NCI-H146 (cell line): ENCODE measurements at regions not wholly inside any gene's neighbourhood (a gene's known extent, or its start where the extent isn't known, plus 50 kb on each side); places are given as distances from the start of the nearest gene placed in this dataset.
A peak's percentile ranks its signal among the peaks of the same experiment; 100 is the strongest.

Source experiments
- DNase-seq: peaks from one replicate; lab custom pipeline; 2025; lab: John Stamatoyannopoulos, UW

DNA sequence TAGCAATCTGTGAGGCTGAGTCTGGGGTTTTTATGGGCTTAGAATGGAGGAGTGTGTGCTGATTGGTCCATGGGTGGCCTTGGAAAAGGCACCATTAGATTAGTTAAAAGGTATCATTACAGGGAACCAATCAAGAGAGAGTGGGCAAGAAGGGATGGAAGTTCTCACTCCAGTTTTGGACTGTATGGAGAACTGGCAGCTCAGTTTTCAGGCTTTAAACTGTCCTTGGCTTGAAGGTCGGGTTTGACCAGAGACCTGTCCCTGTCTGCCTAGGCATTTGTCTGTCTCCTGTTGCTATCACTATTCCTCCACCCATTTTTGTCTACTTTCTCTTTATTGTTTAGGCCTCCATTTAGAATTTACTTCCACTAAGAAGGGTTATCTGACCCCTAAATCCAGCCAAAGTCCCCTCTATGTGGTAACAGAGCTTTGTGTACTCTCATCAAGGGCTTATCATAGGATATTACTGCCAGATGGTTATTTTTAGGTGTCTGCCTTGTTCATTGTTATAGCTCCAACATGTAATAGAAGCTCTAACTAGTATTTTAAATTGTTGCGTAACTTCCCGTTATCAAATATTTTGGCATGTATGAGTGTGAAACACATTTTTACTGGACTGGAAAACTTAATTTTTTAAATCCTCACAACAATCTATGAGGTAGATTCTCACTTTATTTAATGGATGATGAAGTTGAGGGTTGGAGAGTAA is 133.3 kb upstream of the SLC10A2 start:
- DNase-seq: no peak

DNA sequence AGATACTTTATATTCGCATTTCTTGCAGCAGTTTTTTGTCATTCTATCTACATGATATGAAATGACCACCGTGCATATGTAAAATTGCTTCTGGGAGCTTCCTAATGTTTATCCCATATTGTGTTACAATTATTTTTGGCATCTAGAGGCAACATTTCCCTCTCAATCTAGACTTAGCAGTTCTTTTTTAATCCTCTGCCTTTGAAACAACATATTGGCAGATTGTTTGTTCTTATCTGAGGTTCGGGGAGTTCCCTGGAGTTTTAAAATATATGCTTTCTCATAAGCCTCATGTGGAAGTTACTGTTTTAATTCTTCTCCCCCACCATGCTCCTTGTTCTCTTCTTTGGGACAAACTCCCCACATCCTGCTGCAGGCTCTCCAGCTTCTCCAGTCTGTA is 130.1 kb upstream of the SLC10A2 start:
- DNase-seq: no peak

DNA sequence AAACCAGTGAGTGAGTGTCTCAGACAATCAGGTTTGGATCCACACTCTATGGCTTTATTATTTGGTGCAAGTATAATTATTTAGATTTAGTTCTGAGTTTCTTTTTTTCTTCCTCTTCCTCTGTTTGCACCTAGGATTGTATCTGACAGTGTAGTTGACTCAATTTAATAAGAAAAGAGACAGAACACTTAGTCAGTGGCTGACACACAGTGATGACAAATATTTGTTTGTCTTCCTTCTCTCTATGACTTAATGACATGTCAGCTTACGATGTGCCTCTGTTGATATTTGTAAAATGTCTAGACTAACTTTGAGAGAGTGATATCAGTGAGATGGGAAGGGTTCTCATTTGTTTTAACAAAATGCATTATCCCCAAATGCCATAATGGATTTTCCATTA is 129.5 kb upstream of the SLC10A2 start:
- DNase-seq: no peak

DNA sequence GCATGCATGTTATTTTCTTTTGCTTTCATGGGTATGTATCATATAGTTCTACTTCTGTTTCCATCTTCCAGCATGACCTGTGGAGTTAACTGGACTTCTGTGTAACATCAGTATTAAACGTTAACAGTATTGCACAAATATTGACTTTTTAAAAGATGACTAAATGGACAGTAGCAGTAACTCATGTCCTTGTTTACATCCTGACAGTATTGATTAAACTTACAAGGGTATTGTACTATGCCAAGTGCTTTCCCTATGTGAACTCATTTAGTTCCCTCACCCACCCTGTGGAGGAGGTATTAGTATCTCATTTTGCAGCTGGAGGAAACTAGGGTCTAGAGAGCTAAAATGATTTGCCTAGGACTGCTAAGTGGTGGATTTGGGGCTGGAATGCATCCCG is 128.7 kb upstream of the SLC10A2 start:
- DNase-seq: peak; percentile 25

DNA sequence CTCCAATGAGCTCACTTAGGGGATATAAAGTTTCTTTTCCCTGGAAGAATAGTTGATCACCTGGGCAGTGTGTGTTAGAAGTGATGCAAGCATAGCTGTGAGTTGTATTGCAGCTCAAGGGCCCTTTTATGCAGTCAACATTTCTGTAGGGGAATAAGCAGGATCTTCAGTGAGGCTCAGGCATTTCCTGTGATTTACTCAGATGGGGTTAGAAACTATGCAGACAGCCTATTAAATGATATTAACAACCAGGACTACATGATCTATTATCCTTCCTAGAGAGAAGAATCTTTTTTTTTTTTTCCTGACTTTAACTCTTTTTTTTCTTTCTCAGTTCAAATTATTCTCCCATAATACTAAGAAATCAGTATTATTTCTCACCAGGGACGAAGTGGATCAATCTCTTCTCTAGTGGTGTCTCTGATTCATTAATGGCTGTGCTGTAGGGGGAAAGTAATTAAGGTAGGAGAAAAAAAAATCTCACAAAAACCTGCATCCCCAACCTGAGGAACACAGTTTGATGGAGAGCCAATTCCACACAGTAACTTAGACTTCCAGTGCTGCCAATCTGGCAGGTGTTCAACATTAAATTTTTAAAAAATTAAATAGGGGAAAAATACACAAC is 126.4 kb upstream of the SLC10A2 start:
- DNase-seq: no peak

DNA sequence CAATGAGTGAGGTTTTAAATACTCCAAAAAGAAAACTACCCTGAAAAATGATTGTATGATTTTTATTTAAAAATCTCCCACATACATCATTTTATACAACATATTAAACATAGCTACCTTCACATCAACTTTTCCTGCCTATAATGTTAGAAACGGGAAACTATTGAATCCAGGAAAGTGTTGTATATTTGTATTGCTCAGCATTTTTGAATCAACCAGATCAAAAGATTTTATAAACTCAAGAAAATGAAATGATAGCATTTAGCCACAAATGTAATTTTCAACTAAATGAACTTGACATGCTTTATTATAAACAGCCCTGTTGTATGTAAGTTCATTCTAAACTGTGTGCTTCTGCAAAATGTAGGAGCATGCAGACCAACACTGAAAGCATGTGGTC is 124.6 kb upstream of the SLC10A2 start:
- DNase-seq: no peak

DNA sequence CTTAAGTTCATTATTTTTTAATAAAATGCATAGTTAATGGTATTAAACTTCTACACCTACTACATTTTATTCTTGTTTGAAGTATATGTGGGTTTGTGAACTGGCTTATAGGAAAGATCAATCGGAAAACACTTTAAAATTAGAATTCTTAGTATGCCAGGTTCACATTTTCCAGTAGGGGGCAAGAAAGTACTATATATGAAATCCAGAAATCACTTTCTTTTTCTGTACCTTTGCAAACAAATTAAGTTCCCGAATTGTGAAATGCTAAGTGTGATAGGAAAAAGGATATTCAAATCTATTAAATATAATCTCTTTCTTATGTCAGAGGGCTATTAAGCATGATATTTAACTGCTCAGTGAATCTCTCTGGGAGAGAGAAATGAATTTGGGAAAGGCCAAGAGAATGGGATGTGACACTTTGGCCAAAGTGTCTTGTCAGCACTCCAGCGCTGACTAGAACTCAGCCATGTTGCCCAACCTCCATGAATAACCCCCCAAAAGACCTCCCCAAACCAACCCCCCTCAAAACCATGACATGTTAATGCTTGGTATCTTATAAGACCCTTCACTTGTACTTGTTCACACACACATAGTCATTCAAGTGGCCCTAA is 122.6 kb upstream of the SLC10A2 start:
- peak; percentile 64 for DNase-seq

DNA sequence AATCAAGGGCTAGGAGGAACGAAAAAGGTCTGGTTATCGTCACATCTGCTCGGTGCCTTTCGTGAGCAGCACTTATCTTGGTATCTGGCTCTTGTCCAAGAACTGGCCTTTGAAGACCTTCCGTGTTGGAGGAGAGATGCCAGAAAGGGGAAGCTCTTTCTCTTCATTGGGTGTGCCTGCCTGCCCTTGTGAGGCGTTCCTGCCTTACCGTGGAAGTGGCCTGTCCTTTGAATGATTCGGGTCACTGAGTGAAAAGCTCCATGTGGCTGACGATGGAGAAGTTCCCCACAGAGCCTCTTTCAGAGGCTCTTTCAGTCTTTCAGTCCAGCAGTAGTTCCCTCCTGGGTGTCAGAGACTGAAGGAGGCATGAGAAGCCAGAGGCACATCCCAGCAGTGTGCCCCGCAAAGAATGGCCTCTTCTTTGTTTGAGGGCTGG is 121.5 kb upstream of the SLC10A2 start:
- no peak for DNase-seq

DNA sequence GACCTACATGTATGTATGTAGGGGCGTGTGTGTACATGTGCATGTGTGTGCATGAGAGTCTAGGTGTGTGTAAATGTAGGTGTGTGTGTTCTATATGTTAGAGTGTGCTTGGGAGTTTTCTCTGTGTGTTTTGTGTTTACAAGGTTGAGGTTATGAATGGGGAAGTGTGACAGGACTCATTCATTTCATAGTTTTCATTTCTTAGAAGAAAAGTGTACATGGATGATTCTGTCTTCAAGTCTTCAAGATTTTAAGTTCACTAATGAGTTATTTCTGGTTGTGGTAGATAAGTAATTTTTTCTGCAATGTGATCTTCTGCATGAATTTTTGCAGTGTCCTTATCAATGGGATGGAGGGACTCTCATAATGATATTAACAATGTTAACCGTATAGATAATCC is 118.2 kb upstream of the SLC10A2 start:
- no peak for DNase-seq

DNA sequence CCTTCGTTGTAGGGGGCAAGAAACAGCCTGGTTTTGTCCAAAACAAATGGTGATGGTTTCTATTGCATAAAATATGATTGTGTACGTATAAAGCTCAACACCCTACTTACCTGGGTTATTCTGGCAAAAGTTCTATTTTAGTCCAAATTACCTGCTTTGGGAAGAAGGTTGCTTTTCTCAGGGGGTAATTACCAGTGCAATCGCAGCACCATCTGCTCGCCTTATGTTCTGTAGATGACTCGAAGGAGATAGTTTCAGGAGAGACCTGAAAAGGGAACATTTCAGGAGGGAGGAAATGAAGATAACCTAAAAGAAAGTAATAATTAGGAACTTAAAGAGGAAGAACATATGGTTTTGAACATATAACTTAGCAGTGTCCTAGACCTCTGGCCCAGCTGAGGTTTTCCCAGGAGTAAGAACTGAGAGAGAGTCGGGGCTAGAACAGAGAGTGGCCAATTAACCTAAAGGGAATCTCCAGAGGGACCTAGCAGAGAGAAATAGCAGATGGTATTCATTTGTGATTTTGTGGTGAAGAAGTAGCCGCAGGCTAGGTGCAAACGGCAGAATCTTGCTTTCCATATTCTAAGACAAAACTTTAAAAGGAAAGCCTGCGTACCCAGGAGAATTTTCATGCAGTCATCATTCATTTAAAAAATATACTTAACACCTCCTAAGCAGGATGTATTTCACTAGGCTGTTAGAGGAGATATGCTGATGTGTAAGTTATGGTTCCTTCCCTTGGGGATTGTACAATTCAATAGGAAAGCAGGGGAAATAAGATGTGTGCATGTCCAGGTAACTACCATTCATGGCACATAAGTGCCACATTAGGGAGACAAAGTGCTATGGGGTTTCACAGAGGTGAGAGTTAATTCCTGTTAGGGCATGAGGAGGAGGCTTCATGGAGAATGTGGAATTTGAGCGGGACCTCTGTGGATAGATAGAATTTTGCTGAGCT is 113.0 kb upstream of the SLC10A2 start:
- no peak for DNase-seq

DNA sequence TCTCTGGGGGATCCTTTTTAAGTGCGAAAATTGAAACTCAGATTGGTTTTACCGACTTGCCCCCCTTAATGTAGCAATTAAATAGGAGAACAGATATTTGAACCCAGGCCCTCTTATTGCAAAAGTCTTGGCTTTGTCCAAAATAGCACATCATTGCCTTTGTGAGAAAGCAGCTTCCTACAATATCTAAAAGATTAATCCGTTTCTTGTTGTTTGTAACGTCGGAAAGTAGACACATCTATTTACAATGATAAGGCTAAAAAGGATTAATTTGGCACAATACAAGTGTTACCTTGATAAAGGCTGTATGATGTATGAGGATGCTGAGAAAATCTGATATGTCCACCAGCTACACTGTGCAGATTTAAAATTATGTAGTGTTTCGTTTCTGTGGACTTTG is 108.7 kb upstream of the SLC10A2 start:
- no peak for DNase-seq

DNA sequence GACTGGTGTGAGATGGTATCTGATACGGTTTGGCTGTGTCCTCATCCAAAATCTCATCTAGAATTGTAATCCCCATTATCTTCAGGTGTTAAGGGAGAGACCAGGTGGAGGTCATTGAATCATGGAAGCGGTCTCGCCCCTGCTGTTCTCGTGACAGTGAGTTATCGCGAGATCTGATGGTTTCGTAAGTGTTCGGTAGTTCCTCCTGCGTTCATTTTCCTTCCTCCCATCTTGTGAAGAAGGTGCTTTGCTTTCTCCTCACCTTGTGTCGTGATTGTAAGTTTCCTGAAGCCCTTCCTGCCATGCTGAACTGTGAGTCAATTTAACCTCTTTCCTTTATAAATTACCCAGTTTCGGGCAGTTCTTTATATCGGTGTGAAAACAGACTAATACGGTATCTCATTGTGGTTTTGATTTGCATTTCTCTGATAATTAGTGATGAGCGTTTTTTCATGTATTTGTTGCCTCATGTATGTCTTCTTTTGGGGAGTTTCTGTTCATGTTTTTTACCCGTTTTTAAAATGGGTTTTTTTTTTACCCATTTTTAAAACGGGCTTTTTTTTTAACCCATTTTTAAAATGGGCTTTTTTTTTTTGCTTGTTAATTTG is 102.8 kb upstream of the SLC10A2 start:
- DNase-seq: no peak

DNA sequence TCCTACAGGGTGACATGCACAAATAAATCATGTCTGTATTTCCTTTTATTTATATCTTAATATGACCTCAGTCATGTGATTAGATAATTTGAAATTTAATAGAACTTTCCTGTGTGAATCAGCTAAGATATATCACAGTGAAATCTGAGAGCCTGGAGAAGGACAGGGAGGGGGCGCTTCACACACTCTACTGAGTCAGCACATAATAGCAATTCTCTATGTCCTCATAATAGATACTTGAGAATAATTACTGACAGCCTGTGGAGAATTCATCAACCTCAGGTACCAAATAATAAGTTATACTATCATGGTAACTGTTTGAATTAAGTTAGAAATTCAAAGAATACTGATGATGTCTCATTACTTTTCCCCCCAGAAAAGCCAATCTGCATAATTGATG is 98.0 kb upstream of the SLC10A2 start:
- peak; percentile 17 for DNase-seq

DNA sequence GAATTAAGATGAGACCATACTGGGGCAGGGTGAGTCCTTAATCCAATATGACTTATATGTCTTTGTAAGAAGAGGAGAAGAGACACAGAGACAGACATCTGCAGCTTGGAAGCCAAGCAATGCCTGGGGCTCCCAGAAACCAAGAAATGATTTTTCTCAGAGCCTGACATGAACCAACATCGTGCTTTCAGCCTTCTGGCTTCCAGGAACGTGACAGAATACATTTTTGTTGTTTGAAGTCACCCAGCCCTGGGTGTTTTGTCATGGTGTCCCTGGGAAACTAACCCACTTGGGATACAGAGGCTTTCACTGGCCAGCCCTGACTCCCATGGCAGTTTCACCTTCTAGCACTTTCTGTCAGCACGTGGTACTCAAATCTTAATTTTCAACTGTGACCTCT is 95.3 kb upstream of the SLC10A2 start:
- no peak for DNase-seq

DNA sequence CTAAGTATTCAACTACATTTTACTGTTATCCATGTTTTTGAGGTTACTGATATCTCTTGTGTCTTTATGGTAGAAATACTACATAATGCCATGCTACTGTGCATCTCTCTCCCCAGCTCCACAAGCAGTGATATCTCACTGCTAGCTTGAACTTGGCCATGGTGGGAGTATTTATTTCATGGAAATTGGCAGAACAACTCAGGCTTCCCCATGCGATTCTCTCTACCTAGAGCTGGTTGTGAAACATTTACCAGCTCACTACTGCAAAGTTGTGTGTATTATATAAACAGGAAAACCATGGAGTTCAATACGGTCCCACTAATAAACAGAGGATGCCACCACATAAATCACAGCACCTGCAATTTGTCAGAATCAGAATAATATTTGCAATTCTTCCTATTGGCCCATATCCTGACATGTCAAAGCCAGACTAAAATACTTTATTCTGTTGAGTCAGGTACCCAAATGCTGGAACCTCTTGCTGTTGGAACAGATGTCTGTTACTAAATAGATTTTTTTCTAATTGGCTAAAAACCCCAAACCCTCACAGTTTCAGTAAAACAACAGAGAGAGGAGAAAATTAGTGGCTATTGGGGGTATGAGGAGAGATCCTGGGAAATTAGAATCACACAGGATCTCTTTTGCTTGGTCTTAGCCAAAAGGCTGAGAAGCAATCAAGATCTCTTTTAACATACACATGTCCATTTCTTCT is 91.4 kb upstream of the SLC10A2 start:
- DNase-seq: no peak

DNA sequence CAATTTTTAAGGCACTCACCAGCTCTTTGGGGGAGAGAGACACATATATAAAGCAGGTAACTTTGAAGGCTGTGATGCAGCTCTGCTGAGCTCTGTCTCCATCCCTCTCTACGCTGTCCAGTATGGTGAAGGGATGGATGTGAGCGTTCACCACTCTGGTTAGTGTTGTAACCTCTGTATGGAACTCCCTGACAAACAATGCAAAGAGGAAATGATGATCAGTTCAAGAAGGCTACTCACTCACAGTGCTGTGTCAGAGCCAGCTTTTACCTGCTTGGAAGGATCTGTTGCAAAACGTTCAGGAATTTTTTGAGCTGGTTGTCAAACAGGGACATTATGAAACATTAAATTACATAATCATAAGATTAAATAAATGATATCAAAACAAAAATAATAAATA is 90.8 kb upstream of the SLC10A2 start:
- DNase-seq: no peak

DNA sequence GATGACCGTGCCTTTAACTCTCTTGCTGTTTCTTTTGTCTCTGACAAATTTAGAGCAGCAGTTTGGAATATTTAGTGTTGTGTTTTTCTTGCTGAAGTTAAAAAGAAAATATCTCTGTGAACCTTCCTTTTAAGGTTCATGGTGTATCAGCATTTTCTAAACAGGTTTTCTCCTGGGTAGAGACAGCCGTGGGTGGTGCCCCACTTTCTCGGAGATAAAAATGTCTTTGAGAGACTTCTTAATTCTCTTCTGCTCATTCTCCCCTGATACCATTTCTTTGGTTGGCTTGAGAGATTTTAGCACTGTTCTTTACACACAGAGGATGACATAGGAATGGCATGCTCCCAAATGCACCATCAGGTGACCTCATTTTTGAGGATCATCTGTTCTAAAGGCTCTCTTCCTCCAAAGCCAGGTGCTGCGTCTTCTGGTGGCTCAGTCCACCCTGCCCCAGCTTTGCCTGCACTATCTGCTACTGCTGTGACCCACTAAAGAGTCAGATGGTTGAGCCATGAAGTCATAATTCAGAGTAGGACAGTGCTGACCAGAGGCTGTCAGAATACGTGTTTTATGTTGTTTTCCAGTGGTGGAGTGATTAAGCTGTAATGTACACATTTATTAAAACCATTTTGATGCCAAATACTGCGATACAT is 90.3 kb upstream of the SLC10A2 start:
- DNase-seq: no peak

DNA sequence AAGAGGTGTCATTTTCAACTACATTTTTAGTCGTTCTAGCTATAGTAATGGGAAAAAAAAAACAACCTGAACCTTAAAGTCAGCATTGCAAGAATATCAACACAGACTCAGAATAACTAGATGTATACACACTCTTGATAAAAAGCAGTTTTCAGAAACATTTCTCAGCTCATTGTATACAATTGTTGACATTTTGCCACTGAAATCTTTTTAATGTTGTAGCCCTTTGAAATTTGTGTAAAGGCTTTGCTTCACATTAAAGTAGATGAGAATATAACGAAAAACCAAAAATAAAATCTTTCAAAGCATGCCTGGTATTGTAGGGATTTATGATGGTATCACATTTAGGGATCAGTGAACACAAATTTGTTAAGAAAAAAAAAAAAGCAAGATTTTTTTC is 87.2 kb upstream of the SLC10A2 start:
- DNase-seq: no peak

DNA sequence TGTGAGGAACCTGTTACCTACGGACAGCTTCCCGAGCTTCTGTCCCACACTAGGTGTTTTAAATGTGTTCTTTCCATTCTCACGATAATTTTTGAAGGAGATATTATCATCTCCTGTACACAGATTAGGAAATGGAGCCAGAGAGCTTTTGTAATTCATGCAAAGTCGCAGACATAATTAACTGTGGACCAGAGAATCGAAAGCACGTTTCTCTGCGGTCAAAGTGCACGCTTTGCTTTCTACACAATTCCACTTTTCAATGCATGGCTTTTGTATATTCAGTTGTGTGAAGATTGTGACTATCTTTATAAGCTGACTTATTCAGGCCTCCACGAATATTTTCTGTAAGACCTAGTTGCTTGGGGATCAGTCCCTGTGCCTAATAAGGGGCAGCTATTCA is 81.7 kb upstream of the SLC10A2 start:
- DNase-seq: no peak

DNA sequence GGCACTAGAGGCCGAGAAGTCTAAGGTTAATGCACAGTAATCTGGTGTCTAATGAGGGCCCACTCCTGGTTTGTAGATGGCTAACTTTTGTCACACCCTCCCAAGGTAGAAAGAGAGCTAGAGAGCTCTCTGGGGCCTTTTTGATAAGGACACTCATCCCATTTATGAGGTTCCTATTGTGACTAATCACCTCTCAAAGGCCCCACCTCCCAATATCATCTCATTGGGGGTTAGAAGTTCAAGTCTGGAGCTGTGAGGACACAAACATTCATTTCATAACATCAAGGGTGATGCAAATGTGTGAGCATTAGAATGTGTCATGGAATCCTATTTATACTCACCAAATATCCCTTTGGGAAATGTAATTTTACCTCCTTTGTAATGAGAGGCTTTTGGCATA is 79.2 kb upstream of the SLC10A2 start:
- DNase-seq: no peak

DNA sequence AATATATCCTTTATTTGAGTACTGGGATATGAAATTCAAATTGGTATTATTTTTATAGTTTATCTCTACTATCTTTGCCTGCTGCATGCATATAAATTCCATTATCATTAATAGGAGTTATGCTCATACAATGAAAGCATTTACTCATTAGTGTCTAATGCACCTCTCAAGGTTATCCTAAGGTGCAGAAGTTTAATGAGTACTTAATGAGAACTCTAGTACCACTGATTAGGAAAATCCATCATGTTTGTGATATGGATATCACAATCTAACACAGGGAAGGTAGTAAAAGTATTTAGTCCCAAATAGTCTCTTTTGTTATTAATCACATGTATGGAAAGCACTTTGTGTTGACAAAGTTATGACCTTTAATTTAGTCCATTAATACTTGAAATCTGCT is 77.2 kb upstream of the SLC10A2 start:
- DNase-seq: no peak
